Calu3 (cell line): ENCODE measurements at regions not wholly inside any gene's neighbourhood (a gene's known extent, or its start where the extent isn't known, plus 50 kb on each side); places are given as distances from the start of the nearest gene placed in this dataset.

Source experiments
- BruUV-seq: library from RNA; stranded (reverse); fragments of 400-500 nt; replicated peaks from 2 replicates; lab custom pipeline; 2021; lab: Mats Ljungman, UMichigan
- CTCF ChIA-PET: fragments of 300-600 bp; sonication (Branson Sonifier 250); formaldehyde crosslinking; loops from one replicate; lab custom pipeline; 2022; ENCODE audit warnings: antibody characterized with exemption; lab: Charles Lee
- DNase-seq: peaks from one replicate; pipeline ENCODE4 v3.0.0; 2022
- H3K27ac Mint-ChIP-seq: one replicate; pipeline ENCODE4 v1.8.0; 2022; ENCODE audit warnings: mixed read lengths; ENCODE audit not compliant: unreplicated experiment
- H3K27me3 Mint-ChIP-seq: one replicate; pipeline ENCODE4 v1.8.0; 2022; ENCODE audit warnings: mixed read lengths; ENCODE audit not compliant: unreplicated experiment
- H3K36me3 Mint-ChIP-seq: one replicate; pipeline ENCODE4 v1.8.0; 2022; ENCODE audit warnings: mild to moderate bottlenecking, moderate library complexity, mixed read lengths; ENCODE audit not compliant: insufficient read depth, unreplicated experiment
- H3K4me1 Mint-ChIP-seq: one replicate; pipeline ENCODE4 v1.8.0; 2022; ENCODE audit warnings: mild to moderate bottlenecking, low read depth, mixed read lengths; ENCODE audit not compliant: unreplicated experiment
- H3K4me3 Mint-ChIP-seq: one replicate; pipeline ENCODE4 v1.8.0; 2022; ENCODE audit warnings: mild to moderate bottlenecking, low read depth, moderate library complexity, mixed read lengths; ENCODE audit not compliant: unreplicated experiment
- H3K9me3 Mint-ChIP-seq: one replicate; pipeline ENCODE4 v1.8.0; 2022; ENCODE audit warnings: low read depth, mixed read lengths; ENCODE audit not compliant: unreplicated experiment
- CTCF ChIP-seq: fragments of 200-600 bp; IDR thresholded peaks from one replicate; pipeline ENCODE4 v1.8.0; 2022; ENCODE audit warnings: antibody characterized with exemption; ENCODE audit not compliant: unreplicated experiment
- intact Hi-C: fragments of 100-400 bp; cut with micrococcal nuclease; formaldehyde crosslinking; loops from one replicate; pipeline ENCODE4 v1.10.0; 2022; ENCODE audit not compliant: unreplicated experiment

GRCh38 chr2:12044857-12045256 lies 298.4 kb downstream of the LPIN1 start:
- Mint-ChIP-seq H3K4me3 (no peak overlapping the region), H3K4me1 (no peaks in the 10 kb centered on the region), H3K36me3 (no peaks in the 10 kb centered on the region), H3K27ac (no peak overlapping the region), H3K9me3 (peaks cover 3% of the 10 kb centered on the region), H3K27me3 (peaks cover 34% of the 10 kb centered on the region)
- CTCF ChIA-PET: no interaction called here
- TF ChIP-seq CTCF: no peak
- no peak for DNase-seq
- BruUV-seq: no TSS peak
- intact Hi-C loops: no loop called here

GRCh38 chr2:12045864-12046291 lies 299.4 kb downstream of the LPIN1 start:
- no peak for TF ChIP-seq CTCF
- BruUV-seq: no TSS peak
- Mint-ChIP-seq H3K27ac (no peak overlapping the region), H3K4me1 (no peaks in the 10 kb centered on the region), H3K9me3 (peaks cover 3% of the 10 kb centered on the region), H3K27me3 (peaks cover 34% of the 10 kb centered on the region), H3K4me3 (no peak overlapping the region), H3K36me3 (no peaks in the 10 kb centered on the region)
- CTCF ChIA-PET: no interaction called here
- DNase-seq: no peak
- intact Hi-C loops: no loop called here

- intact Hi-C loops: no loop called here
- TF ChIP-seq CTCF: no peak
- Mint-ChIP-seq H3K4me1 (no peaks in the 10 kb centered on the region), H3K27ac (no peak overlapping the region), H3K9me3 (peaks cover 3% of the 10 kb centered on the region), H3K4me3 (no peak overlapping the region), H3K27me3 (peaks cover 39% of the 10 kb centered on the region), H3K36me3 (no peaks in the 10 kb centered on the region)
- DNase-seq: no peak
- no TSS peak for BruUV-seq
- CTCF ChIA-PET: no interaction called here
Observed at GRCh38 chr2:12046641-12047040, 300.2 kb downstream of the LPIN1 start.

- no peak for DNase-seq
- no peak overlapping the region for H3K27ac Mint-ChIP-seq
- peaks cover under 1% of the 10 kb centered on the region for H3K9me3 Mint-ChIP-seq
- CTCF ChIA-PET: interaction anchor here (2.2 kb wide), 1 partner anchor 184 kb away, joined by 13 read pairs; no protein-coding TSS in a partner anchor
- H3K4me3 Mint-ChIP-seq: no peak overlapping the region
- H3K4me1 Mint-ChIP-seq: no peaks in the 10 kb centered on the region
- no peak for TF ChIP-seq CTCF
- no TSS peak for BruUV-seq
- intact Hi-C loops: no loop called here
- H3K36me3 Mint-ChIP-seq: no peaks in the 10 kb centered on the region
- H3K27me3 Mint-ChIP-seq: peaks cover 41% of the 10 kb centered on the region
Observed at GRCh38 chr2:12047761-12048160, 301.3 kb downstream of the LPIN1 start.
